HL-60 (cell line): ENCODE measurements at regions not wholly inside any gene's neighbourhood (a gene's known extent, or its start where the extent isn't known, plus 50 kb on each side); places are given as distances from the start of the nearest gene placed in this dataset.

Experiments used
- GABPA ChIP-seq: IDR thresholded peaks from 2 replicates; pipeline ENCODE4 v1.6.1; 2012; ENCODE audit warnings: low read depth
- POLR2AphosphoS5 ChIP-seq: IDR thresholded peaks from 2 replicates; pipeline ENCODE4 v1.6.1; 2012; ENCODE audit warnings: low read depth
- SPI1 ChIP-seq: IDR thresholded peaks from 2 replicates; pipeline ENCODE4 v1.6.1; 2012; ENCODE audit warnings: low read depth, mild to moderate bottlenecking, borderline replicate concordance
- TF ChIP-seq, protein P1 (sequence below): IDR thresholded peaks from one replicate; pipeline ENCODE4 v1.5.1; 2011; ENCODE audit warnings: low read length, control low read depth, inconsistent platforms; ENCODE audit not compliant: insufficient read depth
- TF ChIP-seq, protein P2 (sequence below): IDR thresholded peaks from 2 replicates; pipeline ENCODE4 v1.6.1; 2012; ENCODE audit warnings: low read depth; ENCODE audit not compliant: insufficient replicate concordance

DNA sequence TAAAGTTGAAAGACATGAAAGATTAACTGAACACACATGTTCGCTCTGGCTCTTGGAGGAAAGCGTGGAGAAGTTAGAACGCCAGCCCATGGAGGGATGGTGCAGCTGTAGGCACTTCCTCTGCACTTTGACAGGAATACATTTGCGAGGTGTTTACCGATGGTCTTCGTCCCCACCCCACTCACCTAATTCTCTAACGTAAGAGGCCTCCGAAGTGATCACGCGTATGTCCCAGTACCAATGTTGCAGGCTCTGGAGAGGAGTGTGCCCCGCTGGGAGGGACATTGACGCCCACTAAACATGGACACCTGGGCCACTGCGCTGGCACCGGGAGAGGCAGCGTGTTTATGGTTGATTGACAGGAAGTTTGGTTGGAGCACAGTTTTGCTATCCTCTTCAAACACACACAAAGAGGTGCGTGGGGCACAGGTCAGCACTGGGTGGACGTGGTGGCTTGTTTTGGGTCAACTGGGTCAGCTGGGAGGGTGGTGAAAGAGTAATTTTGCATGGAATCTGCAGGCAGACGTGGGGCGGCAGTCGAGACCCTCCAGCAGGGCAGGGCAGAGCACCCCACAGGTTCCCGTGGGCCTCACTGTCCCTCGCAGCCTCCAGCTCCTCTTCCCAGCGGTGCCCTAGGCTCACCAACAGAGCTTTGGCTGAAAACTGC lies 110.1 kb downstream of the DLL1 start:
- TF ChIP-seq POLR2AphosphoS5 (no peak), GABPA (no peak), SPI1 (no peak)
- TF ChIP-seq, protein P1, sequence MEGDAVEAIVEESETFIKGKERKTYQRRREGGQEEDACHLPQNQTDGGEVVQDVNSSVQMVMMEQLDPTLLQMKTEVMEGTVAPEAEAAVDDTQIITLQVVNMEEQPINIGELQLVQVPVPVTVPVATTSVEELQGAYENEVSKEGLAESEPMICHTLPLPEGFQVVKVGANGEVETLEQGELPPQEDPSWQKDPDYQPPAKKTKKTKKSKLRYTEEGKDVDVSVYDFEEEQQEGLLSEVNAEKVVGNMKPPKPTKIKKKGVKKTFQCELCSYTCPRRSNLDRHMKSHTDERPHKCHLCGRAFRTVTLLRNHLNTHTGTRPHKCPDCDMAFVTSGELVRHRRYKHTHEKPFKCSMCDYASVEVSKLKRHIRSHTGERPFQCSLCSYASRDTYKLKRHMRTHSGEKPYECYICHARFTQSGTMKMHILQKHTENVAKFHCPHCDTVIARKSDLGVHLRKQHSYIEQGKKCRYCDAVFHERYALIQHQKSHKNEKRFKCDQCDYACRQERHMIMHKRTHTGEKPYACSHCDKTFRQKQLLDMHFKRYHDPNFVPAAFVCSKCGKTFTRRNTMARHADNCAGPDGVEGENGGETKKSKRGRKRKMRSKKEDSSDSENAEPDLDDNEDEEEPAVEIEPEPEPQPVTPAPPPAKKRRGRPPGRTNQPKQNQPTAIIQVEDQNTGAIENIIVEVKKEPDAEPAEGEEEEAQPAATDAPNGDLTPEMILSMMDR, result no peak
- TF ChIP-seq, protein P2, sequence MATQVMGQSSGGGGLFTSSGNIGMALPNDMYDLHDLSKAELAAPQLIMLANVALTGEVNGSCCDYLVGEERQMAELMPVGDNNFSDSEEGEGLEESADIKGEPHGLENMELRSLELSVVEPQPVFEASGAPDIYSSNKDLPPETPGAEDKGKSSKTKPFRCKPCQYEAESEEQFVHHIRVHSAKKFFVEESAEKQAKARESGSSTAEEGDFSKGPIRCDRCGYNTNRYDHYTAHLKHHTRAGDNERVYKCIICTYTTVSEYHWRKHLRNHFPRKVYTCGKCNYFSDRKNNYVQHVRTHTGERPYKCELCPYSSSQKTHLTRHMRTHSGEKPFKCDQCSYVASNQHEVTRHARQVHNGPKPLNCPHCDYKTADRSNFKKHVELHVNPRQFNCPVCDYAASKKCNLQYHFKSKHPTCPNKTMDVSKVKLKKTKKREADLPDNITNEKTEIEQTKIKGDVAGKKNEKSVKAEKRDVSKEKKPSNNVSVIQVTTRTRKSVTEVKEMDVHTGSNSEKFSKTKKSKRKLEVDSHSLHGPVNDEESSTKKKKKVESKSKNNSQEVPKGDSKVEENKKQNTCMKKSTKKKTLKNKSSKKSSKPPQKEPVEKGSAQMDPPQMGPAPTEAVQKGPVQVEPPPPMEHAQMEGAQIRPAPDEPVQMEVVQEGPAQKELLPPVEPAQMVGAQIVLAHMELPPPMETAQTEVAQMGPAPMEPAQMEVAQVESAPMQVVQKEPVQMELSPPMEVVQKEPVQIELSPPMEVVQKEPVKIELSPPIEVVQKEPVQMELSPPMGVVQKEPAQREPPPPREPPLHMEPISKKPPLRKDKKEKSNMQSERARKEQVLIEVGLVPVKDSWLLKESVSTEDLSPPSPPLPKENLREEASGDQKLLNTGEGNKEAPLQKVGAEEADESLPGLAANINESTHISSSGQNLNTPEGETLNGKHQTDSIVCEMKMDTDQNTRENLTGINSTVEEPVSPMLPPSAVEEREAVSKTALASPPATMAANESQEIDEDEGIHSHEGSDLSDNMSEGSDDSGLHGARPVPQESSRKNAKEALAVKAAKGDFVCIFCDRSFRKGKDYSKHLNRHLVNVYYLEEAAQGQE, result no peak
